ENCODE measurements at regions not wholly inside any gene's neighbourhood (a gene's known extent, or its start where the extent isn't known, plus 50 kb on each side); places are given as distances from the start of the nearest gene placed in this dataset.

DNA sequence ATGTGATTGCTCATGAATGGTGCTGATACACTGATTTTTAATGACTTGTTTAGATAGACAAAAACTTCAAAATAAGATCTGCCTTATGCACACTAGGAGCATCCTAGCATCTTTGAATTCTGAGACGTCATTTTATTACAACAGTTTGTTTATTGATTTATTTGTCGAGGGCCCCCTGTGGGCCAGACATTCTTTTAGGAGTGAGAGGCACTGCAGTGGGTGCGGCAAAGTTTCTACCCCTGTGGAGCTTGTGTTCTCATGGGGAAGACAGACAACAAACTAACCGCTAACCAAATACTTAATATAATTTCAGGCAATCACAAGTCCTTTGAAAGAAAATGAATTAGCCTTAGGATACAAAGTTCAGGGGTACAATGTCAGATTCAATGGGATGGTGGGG lies 363.1 kb downstream of the RPS24 start:
- no peak for DNase-seq

DNA sequence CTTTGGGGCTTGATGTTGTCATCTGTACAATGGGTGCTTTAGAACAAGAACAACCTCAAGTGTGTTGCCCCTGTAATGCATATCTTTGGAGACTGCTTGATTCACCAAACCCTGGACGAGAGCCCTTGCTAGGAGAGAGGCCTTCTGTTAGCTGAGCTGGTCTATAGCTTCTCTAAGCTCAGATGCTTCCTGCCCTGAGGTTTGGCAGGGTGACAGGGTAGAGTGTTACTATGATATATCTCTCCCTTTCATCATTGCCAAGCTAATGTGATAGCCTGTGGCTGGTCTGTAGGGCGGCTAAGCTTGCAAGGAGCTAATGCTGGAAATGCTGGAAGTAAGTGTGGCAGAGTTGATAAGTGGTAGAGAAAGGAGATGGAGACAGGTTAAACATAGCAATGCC lies 364.1 kb downstream of the RPS24 start:
- no peak for DNase-seq

DNA sequence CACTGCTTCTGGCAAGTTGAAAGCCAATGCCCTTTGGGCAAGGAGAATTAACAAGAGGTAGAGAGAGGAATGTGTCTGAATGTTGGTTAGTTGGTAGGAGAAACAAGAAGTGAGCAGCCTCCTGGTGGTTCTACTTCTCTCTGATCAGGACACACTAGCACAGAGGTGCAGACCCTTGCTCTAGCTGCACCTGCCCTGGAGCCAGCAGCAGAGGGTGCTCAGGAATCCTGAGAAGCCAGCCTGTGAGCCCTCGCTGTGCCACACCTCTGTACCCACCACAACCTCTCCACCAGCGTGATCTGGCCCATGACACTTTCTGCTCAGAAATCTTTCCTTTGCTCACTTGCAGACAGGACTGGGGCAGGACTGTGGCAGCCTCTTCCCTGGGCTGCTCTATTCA lies 364.7 kb downstream of the RPS24 start:
- DNase-seq, result no peak

DNA sequence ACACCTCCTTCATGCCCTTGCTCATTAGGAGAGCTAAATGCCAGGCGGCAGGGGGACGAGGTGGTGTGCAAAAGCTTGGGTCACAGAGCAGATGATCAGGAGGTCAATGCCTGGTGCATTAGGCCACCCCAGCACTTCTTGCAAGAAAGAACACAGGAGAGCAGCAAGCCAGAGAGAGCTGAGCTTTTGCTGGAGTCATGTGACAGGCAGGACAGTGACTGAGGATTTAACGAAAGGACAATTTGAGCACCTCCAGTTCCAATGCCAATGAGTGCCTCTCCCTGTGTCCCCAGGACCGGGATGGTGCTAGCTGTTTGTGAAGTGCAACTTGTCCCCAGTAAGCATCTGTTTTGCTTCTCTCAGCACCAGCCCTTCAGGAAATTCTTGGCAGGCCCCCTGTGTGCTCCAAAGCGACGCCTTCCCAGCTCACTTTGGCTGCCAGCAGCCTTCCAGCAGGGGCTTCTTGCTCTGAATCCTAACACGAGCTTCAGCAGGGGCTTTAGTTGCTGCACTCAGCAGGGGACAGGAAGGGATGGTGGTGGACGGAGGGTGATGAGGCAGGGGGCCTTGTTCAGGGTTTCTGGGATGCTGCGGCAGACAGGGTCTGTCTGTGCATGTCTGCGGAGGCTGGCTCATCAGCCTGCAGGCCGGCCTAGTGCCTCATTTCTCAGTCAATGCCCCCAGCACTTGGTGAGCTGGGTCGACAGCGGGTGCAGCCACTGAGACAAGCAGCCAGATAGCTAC lies 368.1 kb downstream of the RPS24 start:
- peak in 10 of 14 donors; percentile 13 to 74 (median 40) for DNase-seq

DNA sequence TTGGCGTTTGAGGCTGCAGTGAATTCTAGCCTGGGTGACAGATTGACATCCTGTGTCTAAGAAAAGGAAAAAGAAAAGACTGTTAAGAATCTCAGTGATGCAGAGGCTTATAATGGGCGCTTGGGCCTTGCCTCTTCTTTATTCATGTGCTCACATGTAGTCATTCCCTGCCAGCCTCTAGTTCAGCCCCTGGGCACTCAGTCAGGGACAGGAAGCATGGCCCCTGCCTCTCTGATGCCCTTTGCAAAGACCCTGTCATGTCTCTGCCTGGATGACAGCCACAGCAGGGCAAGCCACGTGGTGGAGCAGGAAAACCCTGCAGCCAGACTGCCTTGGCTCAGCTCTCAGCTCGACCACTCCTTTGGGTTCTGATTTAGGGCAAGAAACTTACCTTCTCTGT lies 368.9 kb downstream of the RPS24 start:
- DNase-seq, result no peak

DNA sequence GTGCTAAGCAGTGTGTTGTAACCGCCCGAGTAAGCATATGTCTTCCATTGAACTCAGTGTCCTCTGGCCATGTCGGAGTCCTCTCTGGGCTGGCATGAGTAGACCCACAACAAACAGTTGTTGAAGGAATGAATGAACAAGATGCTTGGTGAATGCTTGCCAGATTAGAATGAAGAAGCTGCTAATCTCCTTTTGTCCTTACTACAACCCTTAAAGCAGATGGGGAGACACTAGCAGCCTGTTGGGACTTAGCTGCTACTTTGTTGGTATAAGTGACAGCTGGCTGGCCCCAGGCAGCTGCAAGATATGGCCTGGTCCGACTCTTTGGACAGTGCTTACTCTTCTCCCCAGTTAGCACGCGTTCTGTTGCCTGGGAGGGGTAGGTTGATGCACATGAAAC lies 370.1 kb downstream of the RPS24 start:
- DNase-seq, result no peak

DNA sequence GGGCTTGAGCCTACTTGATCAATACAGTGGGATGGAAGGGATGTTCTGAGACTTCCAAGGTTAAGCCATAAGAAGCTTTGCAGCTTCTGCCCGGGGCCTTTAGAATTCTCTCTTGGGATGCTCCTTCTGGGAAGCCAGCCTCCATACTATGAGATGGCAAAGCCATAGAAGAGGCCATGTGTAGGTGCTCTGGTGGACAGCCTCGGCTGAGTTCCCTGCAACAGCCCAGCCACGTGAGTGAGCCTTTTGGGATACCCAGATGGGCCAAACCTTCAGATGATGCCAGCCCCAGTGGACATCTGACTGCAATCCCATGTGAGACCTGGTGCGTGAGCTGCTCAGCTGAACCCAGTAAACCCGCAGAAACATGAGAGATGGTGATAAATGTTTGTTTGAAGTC lies 370.6 kb downstream of the RPS24 start:
- no peak for DNase-seq

DNA sequence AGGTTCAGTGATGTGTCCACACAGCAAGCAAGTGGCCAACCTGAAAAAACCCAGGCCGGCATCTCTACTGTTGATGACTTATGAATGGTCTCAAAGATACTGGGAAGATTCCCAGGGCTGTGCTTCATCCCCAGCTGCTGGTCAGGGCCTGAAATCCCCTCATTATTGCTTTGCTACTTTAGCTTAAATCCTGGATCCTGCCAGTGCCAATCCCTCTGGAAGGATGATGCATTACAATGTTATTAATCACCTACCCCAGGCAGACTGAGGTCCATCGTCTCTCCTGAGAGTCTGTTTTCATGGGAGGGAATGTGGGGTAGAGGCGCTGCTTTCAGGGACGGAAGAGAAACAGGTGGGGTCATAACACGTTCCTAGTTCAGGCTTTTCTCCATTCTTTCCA lies 371.6 kb downstream of the RPS24 start:
- DNase-seq, result no peak

DNA sequence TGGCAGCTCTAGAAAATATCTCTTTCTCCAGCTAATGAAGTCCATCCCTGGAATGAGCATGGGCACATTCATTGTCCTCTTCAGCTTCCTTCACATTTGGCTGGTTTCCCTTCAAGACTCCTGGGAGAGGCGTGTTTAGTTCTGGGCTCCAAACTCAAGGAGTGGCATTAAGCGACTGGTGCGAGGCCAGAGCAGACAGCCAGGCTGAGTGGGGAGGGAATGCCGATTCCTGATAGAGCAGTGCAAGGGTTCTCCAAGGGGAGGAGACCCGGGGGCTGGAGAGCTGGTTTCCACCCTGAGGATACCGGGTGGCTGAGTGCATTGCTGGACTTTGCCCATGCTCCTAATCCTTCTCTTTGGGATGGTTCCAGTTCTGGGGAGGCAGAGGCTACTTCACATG lies 372.1 kb downstream of the RPS24 start:
- peak in 1 of 14 donors; percentile 7 for DNase-seq

DNA sequence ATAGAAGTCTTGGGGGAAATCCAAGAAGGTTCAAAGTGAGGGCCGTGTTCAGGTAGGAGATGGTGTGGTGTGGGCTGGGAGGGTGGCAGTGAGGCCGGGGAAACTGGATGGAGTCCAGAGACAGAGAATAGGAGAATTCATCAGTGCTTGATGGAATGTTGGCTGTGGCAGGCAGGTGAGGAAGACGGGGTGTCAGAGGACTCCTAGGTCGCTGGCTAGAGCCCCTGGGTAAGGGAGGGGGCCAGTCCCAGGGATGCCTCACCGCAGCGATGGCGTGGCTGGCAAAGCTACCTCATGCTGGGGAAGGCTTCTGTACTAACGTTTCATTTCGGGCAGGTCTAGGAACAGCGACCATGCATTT lies 373.0 kb downstream of the RPS24 start:
- DNase-seq, result no peak

DNA sequence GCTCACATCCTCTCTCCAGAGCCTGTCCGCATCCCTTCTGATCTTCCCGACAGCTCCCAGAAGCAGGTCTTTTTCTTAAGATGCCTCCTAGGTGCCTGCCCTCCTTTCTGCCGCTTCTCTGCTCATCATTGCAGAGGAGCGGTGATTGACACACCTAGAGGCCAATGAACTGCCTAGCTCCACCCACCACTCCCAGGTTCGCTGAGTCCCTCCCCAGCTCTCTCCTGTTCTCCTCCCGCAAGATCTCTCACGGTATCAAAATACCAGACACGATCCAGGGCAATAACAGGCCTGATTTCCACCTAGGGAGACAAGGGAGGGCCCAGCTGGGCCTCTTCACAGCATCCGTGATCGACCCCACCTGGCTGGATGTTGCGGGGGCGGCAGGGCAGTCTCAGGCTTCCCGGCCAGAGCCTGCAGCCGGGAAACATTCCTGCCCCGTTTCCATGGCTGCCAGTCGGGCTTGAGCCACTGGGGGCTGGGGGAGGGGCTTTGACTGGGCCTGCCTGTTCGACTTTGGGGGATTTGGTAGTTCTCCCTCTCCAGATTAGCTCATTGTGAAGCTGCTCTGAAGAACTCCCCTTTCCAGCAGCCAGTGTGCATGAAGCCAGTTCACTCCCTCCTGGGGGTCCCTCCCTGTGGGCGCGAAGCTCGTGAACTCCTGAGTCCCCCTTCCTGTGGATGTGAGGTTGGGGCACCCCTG lies 373.5 kb downstream of the RPS24 start:
- peak in 12 of 14 donors; percentile 22 to 97 (median 49) for DNase-seq

DNA sequence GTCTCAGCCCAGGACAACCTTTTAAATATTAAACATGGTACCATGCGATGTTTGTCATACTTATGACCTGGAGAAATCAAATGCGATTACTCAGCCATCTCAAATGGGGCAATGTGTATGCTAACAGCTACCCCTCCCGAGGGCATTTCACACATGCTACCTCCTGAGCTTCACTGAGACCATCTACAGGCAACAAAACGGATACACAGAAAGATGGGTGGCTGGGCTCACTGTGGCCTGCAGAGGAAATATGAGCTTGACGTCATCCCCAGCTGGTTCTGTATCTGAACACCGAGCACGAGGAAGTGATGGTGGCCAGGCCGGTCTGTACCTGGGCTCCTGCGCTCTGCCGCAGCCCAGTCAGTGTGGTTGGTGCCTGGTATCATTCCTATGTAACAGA lies 374.3 kb downstream of the RPS24 start:
- DNase-seq, result no peak

DNA sequence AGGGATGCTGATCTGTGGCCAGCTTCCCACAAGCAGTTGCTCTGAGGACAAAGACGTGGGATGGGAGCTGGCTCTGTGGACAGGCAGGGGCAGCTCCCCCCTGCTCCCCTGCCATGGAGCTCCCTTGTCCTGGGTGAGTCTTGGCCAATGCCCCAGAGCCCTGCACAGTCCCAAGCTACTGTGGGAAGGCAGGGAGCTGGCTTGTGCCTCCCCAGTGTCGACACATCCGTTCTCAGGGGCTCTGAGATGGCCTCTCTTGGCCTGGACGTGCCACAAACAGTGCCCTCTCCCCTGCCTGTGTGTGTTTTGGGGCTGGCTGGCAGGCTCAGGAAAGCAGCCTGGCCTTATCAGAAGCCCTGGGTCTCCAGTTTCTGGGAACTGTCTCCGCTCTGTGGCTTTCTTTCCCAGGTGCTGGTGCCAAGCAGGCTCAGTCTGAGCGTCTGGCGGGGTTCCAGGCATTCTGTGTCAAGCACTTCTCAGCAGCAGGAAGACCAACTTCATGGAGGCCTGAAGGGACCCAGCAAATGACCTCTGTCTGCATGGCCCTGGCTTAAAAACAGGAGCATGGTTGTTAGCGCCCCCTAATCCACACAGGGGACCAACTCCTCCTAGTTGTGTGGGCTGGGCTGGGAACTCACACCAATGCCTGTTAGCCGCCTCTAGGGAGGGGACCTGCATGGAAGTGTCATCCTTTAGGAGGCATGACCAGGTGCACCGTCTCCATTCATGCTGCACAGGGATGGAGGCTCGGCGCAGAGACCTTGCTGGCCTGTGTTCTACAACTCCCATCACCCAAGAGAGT lies 375.2 kb downstream of the RPS24 start:
- peak in 11 of 14 donors; percentile 25 to 83 (median 66) for DNase-seq

DNA sequence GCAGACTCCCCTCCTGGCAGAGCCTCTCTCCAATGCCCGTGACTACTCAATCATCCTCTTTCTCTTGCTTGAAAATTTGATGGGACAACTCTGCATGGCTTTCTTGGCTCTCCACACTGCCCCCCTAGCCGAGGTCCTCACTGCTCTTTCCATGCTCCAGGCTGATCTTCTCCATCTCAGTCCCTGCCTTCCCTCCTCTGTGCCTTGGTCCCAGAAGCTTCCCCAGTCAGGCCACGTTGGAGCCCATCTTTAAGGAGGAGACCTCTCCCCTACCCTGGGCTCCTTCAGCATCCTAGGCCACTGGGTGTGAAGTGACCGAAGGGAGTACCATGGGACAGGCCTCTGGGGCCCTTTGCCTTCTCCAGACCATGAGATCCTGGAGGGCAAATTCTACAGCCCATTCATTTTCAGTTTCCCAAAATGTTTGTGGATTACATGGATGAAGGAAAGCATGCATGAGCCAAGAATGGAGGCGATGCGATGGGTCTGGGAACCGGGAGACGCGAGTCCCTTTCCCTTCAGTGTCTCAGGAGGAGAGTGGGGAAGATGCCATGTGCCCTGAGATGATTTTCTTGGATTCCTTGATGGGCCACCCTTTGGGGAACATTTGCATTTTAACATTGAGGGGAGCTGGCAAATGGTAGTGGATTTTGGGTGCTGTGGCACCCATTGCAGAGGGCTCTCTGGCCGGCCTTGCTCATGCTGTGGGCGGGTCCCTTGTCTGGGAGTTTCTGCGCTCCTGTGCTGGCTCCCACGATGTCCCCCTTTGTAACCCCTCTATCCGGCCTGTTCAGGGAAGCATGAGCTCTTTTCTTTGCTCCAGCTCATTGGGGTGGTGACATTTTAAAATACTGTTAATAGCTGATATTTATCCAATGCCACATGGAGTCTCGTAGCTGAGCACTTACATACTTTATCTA lies 376.6 kb downstream of the RPS24 start:
- no peak for DNase-seq

DNA sequence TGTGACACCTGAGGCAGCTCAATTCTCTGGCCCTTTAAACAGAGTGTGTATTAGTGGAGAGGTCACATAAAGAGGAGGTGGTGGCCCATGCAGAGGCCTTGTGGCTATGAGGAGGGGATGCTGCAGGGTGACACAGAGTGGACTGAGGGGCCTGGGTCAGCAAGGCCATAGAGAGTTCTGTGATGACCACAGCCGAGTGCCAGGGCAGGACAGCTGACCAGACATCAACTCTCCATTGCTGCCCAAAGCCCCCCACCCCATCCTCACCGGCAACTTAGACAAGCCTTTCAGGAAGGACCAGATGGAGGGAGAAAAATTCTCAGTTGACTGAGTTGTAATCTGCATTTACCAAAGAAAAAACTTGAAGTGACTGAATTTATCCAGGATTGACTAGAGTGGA lies 378.1 kb downstream of the RPS24 start:
- no peak for DNase-seq

DNA sequence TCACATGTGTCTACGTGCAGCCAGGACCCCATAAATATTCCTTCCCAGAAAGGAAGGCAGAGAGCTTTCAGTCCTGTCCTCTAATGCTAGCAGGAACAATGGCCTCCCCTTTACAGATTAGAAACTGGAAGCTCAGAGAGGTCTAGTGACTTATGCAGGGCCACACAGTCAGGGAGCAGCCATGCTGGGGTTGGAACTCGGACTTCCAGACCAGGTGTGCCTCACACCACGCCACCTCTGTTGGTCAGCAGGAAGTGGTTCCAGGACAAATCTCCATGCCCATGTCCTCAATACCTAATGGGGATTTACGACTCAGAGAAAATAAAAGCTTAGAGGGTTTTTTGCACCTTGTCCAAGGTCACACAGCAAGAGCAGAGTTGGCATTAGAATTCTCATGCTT lies 378.9 kb downstream of the RPS24 start:
- DNase-seq, result no peak

DNA sequence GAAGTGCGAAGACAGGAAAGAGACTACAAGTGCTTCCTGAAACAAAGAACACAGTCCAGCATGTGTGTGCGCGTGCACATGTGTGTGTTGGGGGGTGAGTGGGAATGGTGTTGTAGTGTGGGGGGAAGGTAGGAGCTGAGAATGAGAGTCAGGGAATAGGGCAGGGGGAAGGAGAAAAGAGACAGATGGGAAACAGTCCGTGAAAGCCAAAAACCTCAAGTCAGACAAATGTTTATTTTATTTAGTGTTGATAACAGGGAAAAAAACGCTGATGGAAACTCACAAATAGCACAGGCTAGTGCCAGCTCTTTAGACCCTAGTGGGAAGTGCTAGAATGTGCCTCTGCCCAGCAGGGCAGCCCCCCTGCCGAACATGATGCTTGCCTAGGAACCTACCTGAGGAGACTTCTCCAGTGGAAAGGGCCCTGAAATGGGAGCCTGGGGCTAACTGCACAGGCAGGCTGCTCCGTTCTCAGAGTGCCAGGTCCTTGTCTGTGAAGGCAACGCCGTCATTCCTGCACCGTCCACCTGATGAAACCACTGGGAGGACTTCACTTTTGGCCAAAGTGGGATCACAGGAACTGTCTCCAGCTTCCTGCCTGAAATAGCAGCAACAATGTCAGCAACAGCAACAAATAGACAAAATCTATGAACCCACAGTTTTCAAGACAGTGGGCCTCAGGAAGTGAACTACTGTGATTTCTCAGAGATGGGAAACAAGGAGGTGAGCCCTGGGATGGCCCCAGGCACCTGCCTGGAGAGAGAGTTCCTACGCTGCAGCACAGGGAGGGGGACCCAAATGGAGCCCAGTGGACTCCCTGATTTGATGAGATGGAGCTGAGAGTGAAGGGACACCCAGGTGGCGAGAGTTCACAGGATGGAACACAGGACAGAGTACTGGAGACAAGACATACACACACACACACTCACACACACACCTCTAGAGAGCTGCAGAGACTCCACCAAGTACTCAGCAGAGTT lies 379.7 kb downstream of the RPS24 start:
- peak in 1 of 14 donors; percentile 25 for DNase-seq

DNA sequence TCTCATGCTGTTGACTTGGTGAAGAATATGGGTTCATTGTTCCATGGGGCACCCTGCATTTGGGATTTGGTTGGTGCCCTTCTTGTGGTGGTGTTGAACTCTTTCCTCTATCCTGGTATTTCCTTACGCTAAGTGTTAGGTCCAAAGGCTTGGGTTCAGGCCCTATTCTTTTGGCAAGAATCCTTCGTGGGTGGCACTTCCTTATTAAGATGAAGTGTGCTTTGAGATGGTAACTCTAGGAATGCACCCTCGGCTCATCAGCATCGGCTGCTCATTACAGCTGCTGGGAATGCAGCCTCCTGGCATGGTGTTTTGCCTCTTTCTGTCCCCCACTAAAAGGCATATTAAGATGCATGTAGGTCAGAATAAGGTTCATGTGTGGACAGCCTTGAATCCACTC lies 380.7 kb downstream of the RPS24 start:
- DNase-seq, result no peak

DNA sequence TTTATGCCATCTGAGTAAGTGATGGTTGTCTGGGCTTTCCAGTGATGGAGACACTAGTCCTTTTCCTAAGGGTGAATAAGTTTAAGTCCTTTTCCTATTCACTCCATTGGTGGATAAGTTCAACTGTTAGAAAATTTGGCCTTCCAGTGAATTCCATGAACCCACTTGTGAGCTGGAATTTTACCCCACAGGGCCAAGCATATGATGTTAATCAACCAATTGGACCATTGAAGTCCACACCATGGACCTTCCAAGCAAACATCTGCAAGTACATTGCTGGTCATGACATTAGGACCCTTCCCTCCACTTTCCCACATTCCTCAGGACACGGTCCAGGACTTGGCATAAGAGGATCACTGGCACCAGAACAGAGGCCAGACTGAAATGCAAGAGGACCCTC lies 381.4 kb downstream of the RPS24 start:
- no peak for DNase-seq

DNA sequence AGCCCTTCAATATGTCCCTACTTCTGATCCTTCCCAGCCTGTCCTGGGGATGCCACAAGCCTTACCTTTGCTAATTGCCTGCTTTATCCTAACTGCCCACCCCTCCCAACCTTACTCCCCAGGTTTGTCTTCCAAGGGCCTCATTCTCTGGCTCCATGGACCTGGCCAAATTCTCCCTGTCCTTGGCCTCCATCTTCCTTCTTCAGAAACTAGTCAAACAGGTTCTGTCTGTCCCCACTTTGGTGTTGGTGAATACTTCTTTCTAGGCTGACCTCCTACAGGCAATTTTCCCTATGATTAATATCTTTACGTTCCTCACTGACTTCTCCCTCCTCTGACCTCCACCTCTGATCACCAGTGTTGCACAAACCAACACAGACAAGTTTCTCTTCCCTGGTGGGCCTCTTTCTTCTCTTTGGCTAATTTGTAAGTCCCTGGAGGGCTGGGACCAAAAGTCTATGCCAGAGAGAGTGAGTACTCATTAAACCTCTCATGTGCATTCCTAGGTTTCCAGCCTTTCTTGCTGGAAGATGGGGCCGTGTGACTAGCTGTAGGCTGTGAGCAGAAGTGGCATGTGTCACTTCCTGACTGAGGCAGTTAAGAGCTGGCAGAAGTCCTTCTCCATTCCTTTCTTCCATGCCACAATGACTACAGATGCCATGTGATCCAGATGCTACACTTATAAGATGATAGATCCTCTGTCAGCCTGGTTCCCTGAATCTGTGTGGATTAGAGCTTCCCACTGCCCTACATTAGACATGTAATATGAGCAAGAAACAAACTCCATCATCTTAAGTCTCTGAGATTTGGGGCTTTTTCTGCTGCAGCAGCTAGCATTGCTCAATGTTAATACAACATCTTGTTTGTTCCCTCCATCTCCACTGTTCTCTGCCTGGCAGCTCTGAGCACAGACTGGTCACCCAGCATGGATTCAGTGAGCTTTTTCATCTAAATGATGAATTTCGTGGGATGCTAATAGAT lies 382.7 kb downstream of the RPS24 start:
- DNase-seq, result no peak
